Activated naive CD8-positive, alpha-beta T cell treated with anti-CD3 and anti-CD28 coated beads, Interleukin-2, amount 10 ng/mL, durations not matched to agents 7 days and 5 days (primary cell): ENCODE measurements at regions not wholly inside any gene's neighbourhood (a gene's known extent, or its start where the extent isn't known, plus 50 kb on each side); places are given as distances from the start of the nearest gene placed in this dataset.
A peak's percentile ranks its signal among the peaks of the same experiment; 100 is the strongest.
"Not testable (repeated sequence)": the region's sequence is repeated elsewhere in the genome, so short reads cannot be mapped to it uniquely, and the experiment has no call there.

Experiments used
- ATAC-seq: fragments of 150-1000 bp; cut with Tn5 transposase; one replicate; pipeline ENCODE4 v1.10.0; 2021; ENCODE audit warnings: low read depth, moderate library complexity
- POLR2A ChIA-PET: fragments of 350-600 bp; sonication (Branson Sonifier 250); formaldehyde crosslinking; loops from one replicate; lab custom pipeline; 2021; ENCODE audit warnings: antibody characterized with exemption; lab: Charles Lee
- DNase-seq: peaks from one replicate; pipeline ENCODE4 v3.0.0; 2021
- H3K27ac Mint-ChIP-seq: one replicate; pipeline ENCODE4 v1.8.0; 2022; ENCODE audit warnings: mild to moderate bottlenecking, mixed read lengths
- H3K27me3 Mint-ChIP-seq: one replicate; pipeline ENCODE4 v1.8.0; 2022; ENCODE audit warnings: mild to moderate bottlenecking, moderate library complexity, mixed read lengths
- H3K36me3 Mint-ChIP-seq: one replicate; pipeline ENCODE4 v1.8.0; 2021; ENCODE audit warnings: mild to moderate bottlenecking, mixed read lengths
- H3K4me1 Mint-ChIP-seq: one replicate; pipeline ENCODE4 v1.8.0; 2021; ENCODE audit warnings: mixed read lengths
- H3K4me3 Mint-ChIP-seq: one replicate; pipeline ENCODE4 v1.8.0; 2022; ENCODE audit warnings: mild to moderate bottlenecking, moderate library complexity, mixed read lengths
- H3K9me3 Mint-ChIP-seq: one replicate; pipeline ENCODE4 v1.8.0; 2021; ENCODE audit warnings: mixed read lengths

GRCh38 chr21:6120863-6121262 is 4400.5 kb upstream of the TPTE start:
- POLR2A ChIA-PET, H3K4me1 Mint-ChIP-seq, H3K4me3 Mint-ChIP-seq, H3K27me3 Mint-ChIP-seq, H3K27ac Mint-ChIP-seq, DNase-seq, ATAC-seq, H3K9me3 Mint-ChIP-seq, H3K36me3 Mint-ChIP-seq: not testable (repeated sequence)

- H3K27ac Mint-ChIP-seq, H3K4me3 Mint-ChIP-seq, H3K27me3 Mint-ChIP-seq, H3K4me1 Mint-ChIP-seq, POLR2A ChIA-PET, H3K36me3 Mint-ChIP-seq, H3K9me3 Mint-ChIP-seq: not testable (repeated sequence)
- DNase-seq (peak; percentile 33), ATAC-seq (peak; percentile 20)
These were observed 4398.8 kb upstream of the TPTE start for GRCh38 chr21:6122629-6123028.

- Mint-ChIP-seq H3K4me3 (peak overlapping the region; percentile 61), H3K27ac (peak overlapping the region; percentile 87)
- ATAC-seq: peak; percentile 51
- POLR2A ChIA-PET, H3K36me3 Mint-ChIP-seq, DNase-seq, H3K9me3 Mint-ChIP-seq, H3K4me1 Mint-ChIP-seq, H3K27me3 Mint-ChIP-seq: not testable (repeated sequence)
These were observed 4398.2 kb upstream of the TPTE start for GRCh38 chr21:6123224-6123623.

GRCh38 chr21:6125549-6126240 is 4395.7 kb upstream of the TPTE start:
- H3K27ac Mint-ChIP-seq, H3K4me1 Mint-ChIP-seq, ATAC-seq, H3K4me3 Mint-ChIP-seq, H3K27me3 Mint-ChIP-seq, H3K36me3 Mint-ChIP-seq, POLR2A ChIA-PET, DNase-seq, H3K9me3 Mint-ChIP-seq: not testable (repeated sequence)

GRCh38 chr21:6126976-6127732 is 4394.2 kb upstream of the TPTE start:
- POLR2A ChIA-PET, H3K27me3 Mint-ChIP-seq, H3K27ac Mint-ChIP-seq, H3K9me3 Mint-ChIP-seq, H3K36me3 Mint-ChIP-seq, H3K4me1 Mint-ChIP-seq, H3K4me3 Mint-ChIP-seq: not testable (repeated sequence)
- DNase-seq (peak; percentile 29), ATAC-seq (peak; percentile 70)

- ATAC-seq, H3K4me3 Mint-ChIP-seq, POLR2A ChIA-PET, H3K4me1 Mint-ChIP-seq, H3K36me3 Mint-ChIP-seq, H3K9me3 Mint-ChIP-seq, H3K27me3 Mint-ChIP-seq, H3K27ac Mint-ChIP-seq, DNase-seq: not testable (repeated sequence)
These were observed 4390.6 kb upstream of the TPTE start for GRCh38 chr21:6130734-6131133.

GRCh38 chr21:6133373-6133772 is 4388.0 kb upstream of the TPTE start:
- H3K27me3 Mint-ChIP-seq, DNase-seq, H3K4me3 Mint-ChIP-seq, H3K27ac Mint-ChIP-seq, H3K9me3 Mint-ChIP-seq, POLR2A ChIA-PET, ATAC-seq, H3K36me3 Mint-ChIP-seq, H3K4me1 Mint-ChIP-seq: not testable (repeated sequence)

GRCh38 chr21:6133852-6134630 is 4387.3 kb upstream of the TPTE start:
- H3K4me3 Mint-ChIP-seq, ATAC-seq, DNase-seq, H3K27ac Mint-ChIP-seq, H3K4me1 Mint-ChIP-seq, H3K36me3 Mint-ChIP-seq, H3K9me3 Mint-ChIP-seq, POLR2A ChIA-PET, H3K27me3 Mint-ChIP-seq: not testable (repeated sequence)

GRCh38 chr21:6136732-6137131 is 4384.7 kb upstream of the TPTE start:
- DNase-seq, H3K27ac Mint-ChIP-seq, H3K4me3 Mint-ChIP-seq, H3K36me3 Mint-ChIP-seq, H3K9me3 Mint-ChIP-seq, POLR2A ChIA-PET, H3K27me3 Mint-ChIP-seq, H3K4me1 Mint-ChIP-seq, ATAC-seq: not testable (repeated sequence)

- POLR2A ChIA-PET, H3K36me3 Mint-ChIP-seq, H3K4me3 Mint-ChIP-seq, H3K27me3 Mint-ChIP-seq, H3K4me1 Mint-ChIP-seq, DNase-seq, H3K9me3 Mint-ChIP-seq, H3K27ac Mint-ChIP-seq: not testable (repeated sequence)
- ATAC-seq: peak; percentile 73
These were observed 4382.9 kb upstream of the TPTE start for GRCh38 chr21:6138244-6139136.

GRCh38 chr21:6139331-6139730 is 4382.1 kb upstream of the TPTE start:
- H3K36me3 Mint-ChIP-seq, H3K27ac Mint-ChIP-seq, H3K4me1 Mint-ChIP-seq, ATAC-seq, POLR2A ChIA-PET, H3K4me3 Mint-ChIP-seq, H3K9me3 Mint-ChIP-seq, H3K27me3 Mint-ChIP-seq, DNase-seq: not testable (repeated sequence)

GRCh38 chr21:6139862-6140261 is 4381.5 kb upstream of the TPTE start:
- POLR2A ChIA-PET, H3K36me3 Mint-ChIP-seq, H3K4me3 Mint-ChIP-seq, H3K27me3 Mint-ChIP-seq, H3K9me3 Mint-ChIP-seq, H3K27ac Mint-ChIP-seq, DNase-seq, ATAC-seq, H3K4me1 Mint-ChIP-seq: not testable (repeated sequence)
